NAMALWA (cell line): ENCODE measurements at regions not wholly inside any gene's neighbourhood (a gene's known extent, or its start where the extent isn't known, plus 50 kb on each side); places are given as distances from the start of the nearest gene placed in this dataset.
"Not testable (repeated sequence)": the region's sequence is repeated elsewhere in the genome, so short reads cannot be mapped to it uniquely, and the experiment has no call there.

Experiments
- DNase-seq: peaks from one replicate; pipeline ENCODE4 v3.0.0-alpha.2; 2015; ENCODE audit warnings: low spot score

DNA sequence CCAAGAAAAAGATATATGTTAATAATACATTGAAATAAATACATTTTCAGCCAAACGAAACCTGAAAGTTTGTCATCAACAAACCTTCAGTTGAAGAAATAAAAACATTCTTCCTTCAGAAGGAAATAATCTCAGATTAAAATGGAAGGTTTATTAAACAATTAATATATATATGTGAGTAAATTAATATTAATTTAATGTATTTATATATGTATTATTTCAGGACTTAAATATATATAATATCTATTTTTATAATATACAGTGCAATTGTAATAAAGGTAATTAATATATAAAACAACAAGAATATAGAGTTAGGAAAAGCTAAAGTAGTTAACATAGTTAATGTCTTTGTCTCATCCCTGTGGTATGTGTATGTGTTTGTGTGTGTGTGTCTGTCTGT is 102.2 kb upstream of the CDC14C start:
- no peak for DNase-seq

- no peak for DNase-seq
These were observed 92.0 kb upstream of the CDC14C start for GRCh38 chr7:48832303-48832845.

DNA sequence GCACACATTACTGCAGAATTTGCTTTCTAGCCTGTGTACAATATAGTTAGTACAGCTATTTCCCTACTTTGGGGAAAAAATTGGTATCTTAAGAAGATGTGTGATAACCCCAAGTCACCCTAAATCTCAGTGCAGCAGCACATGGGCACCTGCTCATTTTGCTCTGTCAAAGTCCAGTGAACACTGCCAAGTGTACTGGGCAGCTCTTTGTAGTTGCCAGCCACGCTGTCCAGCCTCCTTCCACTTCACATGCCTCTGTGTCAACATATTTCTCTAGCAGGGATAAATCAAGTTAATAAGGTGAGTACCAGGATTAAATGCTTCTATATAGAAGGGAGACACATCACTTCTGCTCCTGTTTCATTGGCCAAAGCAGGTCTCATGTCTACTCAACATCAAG is 87.1 kb upstream of the CDC14C start:
- DNase-seq: no peak

DNA sequence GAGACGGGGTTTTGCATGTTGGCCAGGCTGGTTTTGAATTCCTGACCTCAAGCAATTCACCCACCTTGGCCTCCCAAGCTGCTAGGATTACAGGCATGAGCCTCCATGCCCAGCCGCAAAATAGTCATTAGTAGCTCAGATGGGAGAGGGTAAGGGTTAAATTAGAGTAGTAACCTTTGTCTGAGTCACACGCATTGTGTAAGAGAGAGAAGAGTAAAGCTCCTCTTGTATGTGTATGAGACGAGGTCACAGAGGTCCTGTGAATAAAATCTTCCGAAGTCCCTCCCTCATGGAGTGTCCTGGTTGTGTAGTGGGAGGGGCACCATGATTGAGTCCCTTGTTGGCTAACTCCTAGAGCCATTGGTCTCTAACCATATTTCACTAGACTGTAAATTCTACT is 85.2 kb upstream of the CDC14C start:
- DNase-seq: no peak

DNA sequence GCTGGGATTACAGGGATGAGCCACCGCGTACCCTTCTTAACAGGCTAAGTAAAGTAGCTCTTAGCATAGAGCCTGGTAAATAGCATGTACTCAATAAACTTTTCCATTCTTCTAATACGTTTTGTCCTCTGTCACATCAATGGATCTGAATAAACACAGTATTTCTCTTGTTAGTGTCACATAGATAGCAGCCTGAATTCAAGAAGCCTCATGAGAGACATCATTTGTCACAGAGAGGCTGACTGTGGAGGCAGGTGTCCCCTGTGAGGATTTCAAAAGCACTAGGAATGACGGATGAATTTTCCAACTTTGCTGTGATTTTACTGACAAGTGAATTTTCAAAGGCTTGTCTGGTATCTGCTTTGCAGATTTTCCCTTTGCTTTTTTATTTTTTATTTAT is 82.6 kb upstream of the CDC14C start:
- no peak for DNase-seq

GRCh38 chr7:48847917-48848316 is 76.4 kb upstream of the CDC14C start:
- DNase-seq: no peak

- DNase-seq: not testable (repeated sequence)
These were observed 63.9 kb upstream of the CDC14C start for GRCh38 chr7:48860447-48860846.

DNA sequence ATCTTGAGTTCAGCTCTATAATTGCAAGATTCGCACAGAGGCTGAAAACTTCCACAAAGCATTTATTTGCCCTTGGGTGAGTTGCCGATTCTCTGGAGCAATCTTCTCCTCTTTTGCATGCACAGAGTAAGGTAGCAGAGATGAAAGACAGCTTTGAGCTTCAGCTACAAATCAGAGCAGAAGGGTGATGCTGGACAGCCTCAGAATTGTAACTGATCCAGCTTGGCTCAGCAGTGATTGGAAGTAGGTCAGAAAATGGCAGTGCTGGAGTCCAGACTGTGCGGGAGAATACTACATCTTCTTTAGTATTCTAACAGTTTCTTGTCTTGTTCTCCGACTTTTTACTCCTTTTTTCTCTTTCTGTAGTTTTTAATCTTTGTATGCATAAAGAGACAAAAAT is 55.4 kb upstream of the CDC14C start:
- DNase-seq: no peak

DNA sequence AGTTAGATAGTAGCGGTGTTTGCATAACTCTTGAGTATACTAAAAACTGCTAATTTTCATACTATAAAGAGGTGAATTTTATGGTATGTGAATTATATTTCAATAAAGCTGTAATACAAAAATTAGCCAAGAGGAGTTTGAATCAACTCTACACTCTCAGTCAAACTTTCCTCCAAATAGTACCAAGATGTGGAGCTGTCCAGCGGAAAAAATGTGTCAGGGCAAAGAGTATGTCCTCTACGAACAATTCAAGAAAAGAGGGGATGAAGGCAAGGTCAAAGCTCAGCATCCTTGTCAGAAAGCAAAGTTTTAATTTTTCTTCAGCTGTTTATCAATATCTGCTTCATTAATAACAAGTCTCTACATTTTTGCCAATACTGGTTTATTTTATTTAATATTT is 51.8 kb upstream of the CDC14C start:
- no peak for DNase-seq
